IMR-90 (cell line): ENCODE measurements at regions not wholly inside any gene's neighbourhood (a gene's known extent, or its start where the extent isn't known, plus 50 kb on each side); places are given as distances from the start of the nearest gene placed in this dataset.

Experiments
- ATAC-seq: fragments of 200-7000 bp; cut with Tn5 transposase; 2 replicates; pipeline ENCODE4 v1.9.1; 2020; ENCODE audit warnings: low read depth, mild to moderate bottlenecking, moderate library complexity
- BruUV-seq: library from RNA; stranded (reverse); fragments of 400-500 nt; replicated peaks from 2 replicates; lab custom pipeline; 2021; lab: Mats Ljungman, UMichigan
- CTCF ChIA-PET: fragments of 300-600 bp; formaldehyde crosslinking; extraction: SDS; loops from one replicate; lab custom pipeline; 2021; ENCODE audit warnings: antibody characterized with exemption; lab: Yijun Ruan, JAX
- POLR2A ChIA-PET: fragments of 300-600 bp; sonication (Branson Sonifier 250); formaldehyde crosslinking; loops from one replicate; lab custom pipeline; 2022; ENCODE audit warnings: antibody characterized with exemption; ENCODE audit not compliant: unreplicated experiment; lab: Charles Lee
- DNase-seq: peaks from one replicate; pipeline ENCODE4 v3.0.0; 2013
- H2AFZ ChIP-seq: replicated peaks from 2 replicates; pipeline ENCODE3; 2013; ENCODE audit warnings: low read length, mild to moderate bottlenecking; ENCODE audit not compliant: poor library complexity
- H2AK5ac ChIP-seq: 2 replicates; pipeline ENCODE4 v1.6.1; 2013; ENCODE audit warnings: low read depth, low read length, inconsistent platforms
- H2AK9ac ChIP-seq: replicated peaks from 2 replicates; pipeline ENCODE3; 2013; ENCODE audit warnings: mild to moderate bottlenecking, low read depth, low read length, moderate library complexity; ENCODE audit not compliant: poor library complexity
- H2BK120ac ChIP-seq: 2 replicates; pipeline ENCODE4 v1.6.1; 2013; ENCODE audit warnings: low read depth, low read length, inconsistent platforms
- H2BK15ac ChIP-seq: 3 replicates; pipeline ENCODE4 v1.6.1; 2013; ENCODE audit warnings: low read depth, low read length, inconsistent platforms
- H2BK20ac ChIP-seq: 2 replicates; pipeline ENCODE4 v1.6.1; 2013; ENCODE audit warnings: low read depth, mild to moderate bottlenecking, inconsistent platforms, low read length, moderate library complexity
- H2BK5ac ChIP-seq: 2 replicates; pipeline ENCODE4 v1.6.1; 2013; ENCODE audit warnings: mild to moderate bottlenecking, low read depth, low read length, inconsistent platforms; ENCODE audit not compliant: poor library complexity, severe bottlenecking
- H3K14ac ChIP-seq: replicated peaks from 2 replicates; pipeline ENCODE4 v1.6.1; 2013; ENCODE audit warnings: low read depth, low read length, inconsistent platforms
- H3K18ac ChIP-seq: 2 replicates; pipeline ENCODE4 v1.6.1; 2013; ENCODE audit warnings: low read depth, low read length, control low read depth
- H3K23ac ChIP-seq: 2 replicates; pipeline ENCODE4 v1.6.1; 2013; ENCODE audit warnings: low read depth, low read length, inconsistent platforms
- H3K27ac ChIP-seq: 2 replicates; pipeline ENCODE4 v1.5.1; 2013; ENCODE audit warnings: mild to moderate bottlenecking, control low read depth, low read length; ENCODE audit not compliant: insufficient read depth
- H3K27me3 ChIP-seq: 2 replicates; pipeline ENCODE4 v1.6.1; 2013; ENCODE audit warnings: low read length; ENCODE audit not compliant: control insufficient read depth, insufficient read depth
- H3K36me3 ChIP-seq: 2 replicates; pipeline ENCODE4 v1.6.1; 2013; ENCODE audit warnings: low read length, mixed read lengths; ENCODE audit not compliant: control insufficient read depth, insufficient read depth
- H3K4ac ChIP-seq: 2 replicates; pipeline ENCODE4 v1.6.1; 2013; ENCODE audit warnings: low read depth, low read length, inconsistent platforms
- H3K4me1 ChIP-seq: 2 replicates; pipeline ENCODE4 v1.6.1; 2013; ENCODE audit warnings: low read length, mixed read lengths; ENCODE audit not compliant: control insufficient read depth, insufficient read depth
- H3K4me2 ChIP-seq: 2 replicates; pipeline ENCODE4 v1.6.1; 2013; ENCODE audit warnings: low read depth, mild to moderate bottlenecking, control low read depth, low read length, moderate library complexity
- H3K4me3 ChIP-seq: 2 replicates; pipeline ENCODE4 v1.5.1; 2013; ENCODE audit warnings: low read depth, mild to moderate bottlenecking, control low read depth, low read length, moderate library complexity; ENCODE audit not compliant: insufficient read depth
- H3K56ac ChIP-seq: 2 replicates; pipeline ENCODE4 v1.6.1; 2013; ENCODE audit warnings: low read length, inconsistent platforms; ENCODE audit not compliant: insufficient read depth; ENCODE audit errors: extremely low read depth
- H3K79me1 ChIP-seq, 2 experiments: 2 replicates each; pipeline ENCODE4 v1.6.1; 2013; ENCODE audit warnings: low read length in 2 of 2, inconsistent platforms in 1 of 2, low read depth in 1 of 2
- H3K9ac ChIP-seq: 2 replicates; pipeline ENCODE4 v1.6.1; 2013; ENCODE audit warnings: low read depth, low read length, control low read depth
- H3K9me1 ChIP-seq: 2 replicates; pipeline ENCODE4 v1.6.1; 2013; ENCODE audit warnings: low read length, inconsistent platforms; ENCODE audit not compliant: insufficient read depth
- H3K9me3 ChIP-seq: 2 replicates; pipeline ENCODE4 v1.6.1; 2013; ENCODE audit warnings: low read length; ENCODE audit not compliant: control insufficient read depth, insufficient read depth
- H4K20me1 ChIP-seq: 2 replicates; pipeline ENCODE4 v1.6.1; 2013; ENCODE audit warnings: low read length, inconsistent platforms; ENCODE audit not compliant: insufficient read depth
- H4K5ac ChIP-seq: 2 replicates; pipeline ENCODE4 v1.6.1; 2013; ENCODE audit warnings: mild to moderate bottlenecking, low read depth, low read length, control low read depth
- H4K8ac ChIP-seq, 2 experiments: 2 replicates each; pipeline ENCODE4 v1.6.1; 2013; ENCODE audit warnings: low read depth in 2 of 2, low read length in 2 of 2, control low read depth in 1 of 2, inconsistent platforms in 1 of 2
- H4K91ac ChIP-seq: 2 replicates; pipeline ENCODE4 v1.6.1; 2013; ENCODE audit warnings: low read depth, low read length, inconsistent platforms; ENCODE audit not compliant: insufficient read depth
- BHLHE40 ChIP-seq: fragments of 150-350 bp; IDR thresholded peaks from 2 replicates; pipeline ENCODE4 v1.6.1; 2016; ENCODE audit warnings: mild to moderate bottlenecking, low read depth, low read length
- CEBPB ChIP-seq: IDR thresholded peaks from 2 replicates; pipeline ENCODE4 v1.6.1; 2012; ENCODE audit warnings: low read depth, low read length, improper control_type of control experiment
- CHD1 ChIP-seq: IDR thresholded peaks from 2 replicates; pipeline ENCODE4 v1.6.1; 2012; ENCODE audit warnings: low read depth, low read length, improper control_type of control experiment
- FOS ChIP-seq: fragments of 150-350 bp; IDR thresholded peaks from 2 replicates; pipeline ENCODE4 v1.6.1; 2016; ENCODE audit warnings: low read depth, low read length
- MAFK ChIP-seq: IDR thresholded peaks from 2 replicates; pipeline ENCODE4 v1.6.1; 2012; ENCODE audit warnings: low read depth, low read length, improper control_type of control experiment
- MAZ ChIP-seq: IDR thresholded peaks from 2 replicates; pipeline ENCODE4 v1.6.1; 2012; ENCODE audit warnings: low read depth, mild to moderate bottlenecking, low read length, improper control_type of control experiment, moderate library complexity, borderline replicate concordance
- MXI1 ChIP-seq: IDR thresholded peaks from 2 replicates; pipeline ENCODE4 v1.6.1; 2012; ENCODE audit warnings: low read depth, mild to moderate bottlenecking, low read length, moderate library complexity, borderline replicate concordance
- NFE2L2 ChIP-seq: fragments of 150-350 bp; IDR thresholded peaks from 2 replicates; pipeline ENCODE4 v1.6.1; 2016; ENCODE audit warnings: low read depth, mild to moderate bottlenecking, low read length
- POLR2A ChIP-seq: IDR thresholded peaks from 2 replicates; pipeline ENCODE4 v1.6.1; 2012; ENCODE audit warnings: mild to moderate bottlenecking, low read depth, low read length
- RAD21 ChIP-seq: IDR thresholded peaks from 2 replicates; pipeline ENCODE4 v1.6.1; 2012; ENCODE audit warnings: low read length, improper control_type of control experiment
- RCOR1 ChIP-seq: IDR thresholded peaks from 2 replicates; pipeline ENCODE4 v1.6.1; 2012; ENCODE audit warnings: mild to moderate bottlenecking, low read length, improper control_type of control experiment; ENCODE audit not compliant: insufficient replicate concordance
- RFX5 ChIP-seq: IDR thresholded peaks from 2 replicates; pipeline ENCODE4 v1.8.0; 2012; ENCODE audit warnings: low read depth, mild to moderate bottlenecking, low read length, moderate library complexity
- SMC3 ChIP-seq: fragments of 150-350 bp; IDR thresholded peaks from 2 replicates; pipeline ENCODE4 v1.6.1; 2016; ENCODE audit warnings: low read depth, mild to moderate bottlenecking, antibody characterized with exemption, low read length, moderate library complexity
- WGBS, 2 experiments: methylation state at CpG; one replicate each; pipeline versions ENCODE4 v1.1.5 to v1.1.7; 2013; ENCODE audit warnings: missing lambda C conversion rate in 2 of 2; ENCODE audit not compliant: insufficient read length in 1 of 2; ENCODE audit errors: extremely low coverage in 2 of 2; 5-methylcytosine and 5-hydroxymethylcytosine counted together
- dilution Hi-C: fragments of 300-500 bp; cut with HindIII; formaldehyde crosslinking; loops from one replicate; pipeline ENCODE4 v1.14.3; 2018; ENCODE audit warnings: low sequenced_read_pairs; ENCODE audit not compliant: unreplicated experiment
- in situ Hi-C: fragments of 300-500 bp; cut with MboI; formaldehyde crosslinking; loops from 3 replicates; pipeline ENCODE4 v1.14.3; 2019; ENCODE audit warnings: low sequenced_read_pairs, inconsistent platforms, mixed read lengths
- intact Hi-C: fragments of 100-400 bp; cut with micrococcal nuclease; formaldehyde crosslinking; loops from 2 replicates; pipeline ENCODE4 v1.10.0; 2022
- TF ChIP-seq, protein P1 (sequence below): fragments of 150-350 bp; IDR thresholded peaks from 2 replicates; pipeline ENCODE4 v1.6.1; 2016; ENCODE audit warnings: low read depth, mild to moderate bottlenecking, low read length, moderate library complexity, borderline replicate concordance
- TF ChIP-seq, protein P2 (sequence below): conservative IDR thresholded peaks from 2 replicates; pipeline ENCODE4 v1.5.1; 2012; ENCODE audit warnings: mild to moderate bottlenecking, low read depth, low read length, improper control_type of control experiment
- TF ChIP-seq, protein P3 (sequence below): fragments of 150-350 bp; IDR thresholded peaks from 2 replicates; pipeline ENCODE4 v1.6.1; 2017; ENCODE audit warnings: mild to moderate bottlenecking, antibody characterized with exemption, low read length, low read depth

DNA sequence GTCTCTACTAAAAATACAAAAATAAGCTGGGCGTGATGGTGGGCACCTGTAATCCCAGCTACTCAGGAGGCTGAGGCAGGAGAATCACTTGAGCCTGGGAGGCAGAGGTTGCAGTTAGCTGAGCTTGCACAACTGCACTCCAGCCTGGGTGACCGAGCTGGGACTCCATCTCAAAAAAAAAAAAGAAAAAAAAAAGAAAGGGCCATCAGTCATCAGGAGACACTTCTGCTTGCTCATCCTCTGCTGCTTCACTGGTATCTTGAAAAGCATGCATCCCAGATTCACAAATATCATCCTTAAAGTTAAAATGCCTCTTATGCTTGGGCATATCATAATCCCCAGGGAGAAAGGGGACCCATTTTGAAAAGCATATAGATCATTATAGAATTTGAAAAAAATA is 176.6 kb upstream of the NR2F2 start:
- no CpG with 5 or more reads among the region's 2 CpGs for WGBS, 2 experiments
- Histone ChIP-seq H3K23ac (no peak overlapping the region), H4K5ac (no peak overlapping the region), H2BK5ac (no peak overlapping the region), H2AK9ac (no peak overlapping the region), H3K14ac (no peak overlapping the region), H3K4me2 (no peak overlapping the region), H2BK120ac (no peak overlapping the region), H3K9me3 (no peaks in the 10 kb centered on the region), H2AK5ac (no peak overlapping the region), H3K4me3 (no peak overlapping the region), H3K56ac (no peak overlapping the region), H3K4ac (no peak overlapping the region), H3K27me3 (no peaks in the 10 kb centered on the region), H3K36me3 (no peaks in the 10 kb centered on the region), H4K91ac (no peak overlapping the region), H3K4me1 (no peaks in the 10 kb centered on the region), H3K9me1 (no peaks in the 10 kb centered on the region), H2BK20ac (no peak overlapping the region), H3K79me1 (no peaks in the 10 kb centered on the region), H3K27ac (no peak overlapping the region), H3K9ac (no peak overlapping the region), H2AFZ (no peak overlapping the region), H4K20me1 (no peaks in the 10 kb centered on the region), H3K18ac (no peak overlapping the region), H4K8ac (no peak overlapping the region), H2BK15ac (no peak overlapping the region)
- TF ChIP-seq MAFK (no peak), SMC3 (no peak), RCOR1 (no peak), CEBPB (no peak), POLR2A (no peak), FOS (no peak), RAD21 (no peak), MAZ (no peak), NFE2L2 (no peak), CHD1 (no peak), MXI1 (no peak), RFX5 (no peak), BHLHE40 (no peak)
- TF ChIP-seq, protein P1, sequence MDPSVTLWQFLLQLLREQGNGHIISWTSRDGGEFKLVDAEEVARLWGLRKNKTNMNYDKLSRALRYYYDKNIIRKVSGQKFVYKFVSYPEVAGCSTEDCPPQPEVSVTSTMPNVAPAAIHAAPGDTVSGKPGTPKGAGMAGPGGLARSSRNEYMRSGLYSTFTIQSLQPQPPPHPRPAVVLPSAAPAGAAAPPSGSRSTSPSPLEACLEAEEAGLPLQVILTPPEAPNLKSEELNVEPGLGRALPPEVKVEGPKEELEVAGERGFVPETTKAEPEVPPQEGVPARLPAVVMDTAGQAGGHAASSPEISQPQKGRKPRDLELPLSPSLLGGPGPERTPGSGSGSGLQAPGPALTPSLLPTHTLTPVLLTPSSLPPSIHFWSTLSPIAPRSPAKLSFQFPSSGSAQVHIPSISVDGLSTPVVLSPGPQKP, result no peak
- TF ChIP-seq, protein P2, sequence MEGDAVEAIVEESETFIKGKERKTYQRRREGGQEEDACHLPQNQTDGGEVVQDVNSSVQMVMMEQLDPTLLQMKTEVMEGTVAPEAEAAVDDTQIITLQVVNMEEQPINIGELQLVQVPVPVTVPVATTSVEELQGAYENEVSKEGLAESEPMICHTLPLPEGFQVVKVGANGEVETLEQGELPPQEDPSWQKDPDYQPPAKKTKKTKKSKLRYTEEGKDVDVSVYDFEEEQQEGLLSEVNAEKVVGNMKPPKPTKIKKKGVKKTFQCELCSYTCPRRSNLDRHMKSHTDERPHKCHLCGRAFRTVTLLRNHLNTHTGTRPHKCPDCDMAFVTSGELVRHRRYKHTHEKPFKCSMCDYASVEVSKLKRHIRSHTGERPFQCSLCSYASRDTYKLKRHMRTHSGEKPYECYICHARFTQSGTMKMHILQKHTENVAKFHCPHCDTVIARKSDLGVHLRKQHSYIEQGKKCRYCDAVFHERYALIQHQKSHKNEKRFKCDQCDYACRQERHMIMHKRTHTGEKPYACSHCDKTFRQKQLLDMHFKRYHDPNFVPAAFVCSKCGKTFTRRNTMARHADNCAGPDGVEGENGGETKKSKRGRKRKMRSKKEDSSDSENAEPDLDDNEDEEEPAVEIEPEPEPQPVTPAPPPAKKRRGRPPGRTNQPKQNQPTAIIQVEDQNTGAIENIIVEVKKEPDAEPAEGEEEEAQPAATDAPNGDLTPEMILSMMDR, result no peak
- TF ChIP-seq, protein P3, sequence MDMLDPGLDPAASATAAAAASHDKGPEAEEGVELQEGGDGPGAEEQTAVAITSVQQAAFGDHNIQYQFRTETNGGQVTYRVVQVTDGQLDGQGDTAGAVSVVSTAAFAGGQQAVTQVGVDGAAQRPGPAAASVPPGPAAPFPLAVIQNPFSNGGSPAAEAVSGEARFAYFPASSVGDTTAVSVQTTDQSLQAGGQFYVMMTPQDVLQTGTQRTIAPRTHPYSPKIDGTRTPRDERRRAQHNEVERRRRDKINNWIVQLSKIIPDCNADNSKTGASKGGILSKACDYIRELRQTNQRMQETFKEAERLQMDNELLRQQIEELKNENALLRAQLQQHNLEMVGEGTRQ, result no peak
- POLR2A ChIA-PET, result no interaction called here
- intact Hi-C loops, result no loop called here
- DNase-seq, result no peak
- in situ Hi-C loops, result no loop called here
- dilution Hi-C loops, result no loop called here
- CTCF ChIA-PET, result no interaction called here
- no peak for ATAC-seq
- no TSS peak for BruUV-seq
